ENCODE measurements at regions not wholly inside any gene's neighbourhood (a gene's known extent, or its start where the extent isn't known, plus 50 kb on each side); places are given as distances from the start of the nearest gene placed in this dataset.

- ChIA-PET CTCF (no interaction called here), POLR2A (no interaction called here)
- Mint-ChIP-seq H3K27ac (no peak overlapping the region), H3K4me1 (ENCODE audit: low read depth) (no peaks in the 10 kb centered on the region), H3K9me3 (no peaks in the 10 kb centered on the region), H3K36me3 (ENCODE audit: low read depth) (no peaks in the 10 kb centered on the region), H3K4me3 (no peak overlapping the region), H3K27me3 (no peaks in the 10 kb centered on the region)
- no peak for TF ChIP-seq CTCF (IDR thresholded peaks at IDR 0.05)
- intact Hi-C loops (cut with micrococcal nuclease) = no loop called here
- DNase-seq = no peak
- ATAC-seq = no peak
Observed at GRCh38 chr22:34904486-34904885, 161.5 kb upstream of the ISX start.

DNA sequence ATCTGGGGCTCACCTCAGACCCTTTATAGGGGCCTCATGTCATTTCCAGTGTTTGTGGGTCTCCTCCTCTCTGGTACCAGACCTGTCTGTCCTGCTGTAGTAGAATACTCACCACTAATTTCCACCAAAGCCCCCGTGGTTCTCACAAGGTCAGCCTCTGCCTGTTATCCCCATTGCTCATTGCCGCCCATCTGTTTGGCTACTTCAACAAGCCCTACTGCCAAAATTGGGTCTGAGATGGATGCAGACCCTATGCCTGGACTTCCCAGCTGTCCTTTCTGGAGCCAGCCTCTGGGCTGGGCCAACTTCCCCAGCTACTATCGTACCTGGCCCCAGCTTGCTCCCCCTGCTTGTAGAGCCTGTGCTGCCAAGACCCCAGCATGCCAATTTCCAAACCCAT, 152.1 kb upstream of the ISX start:
- Mint-ChIP-seq H3K4me1 (ENCODE audit: low read depth) (no peaks in the 10 kb centered on the region), H3K27ac (no peak overlapping the region), H3K4me3 (no peak overlapping the region), H3K36me3 (ENCODE audit: low read depth) (no peaks in the 10 kb centered on the region), H3K27me3 (peaks cover 4% of the 10 kb centered on the region), H3K9me3 (no peaks in the 10 kb centered on the region)
- no peak for TF ChIP-seq CTCF (IDR thresholded peaks at IDR 0.05)
- intact Hi-C loops (cut with micrococcal nuclease) = no loop called here
- ChIA-PET POLR2A (no interaction called here), CTCF (no interaction called here)
- ATAC-seq = no peak
- DNase-seq = no peak

DNA sequence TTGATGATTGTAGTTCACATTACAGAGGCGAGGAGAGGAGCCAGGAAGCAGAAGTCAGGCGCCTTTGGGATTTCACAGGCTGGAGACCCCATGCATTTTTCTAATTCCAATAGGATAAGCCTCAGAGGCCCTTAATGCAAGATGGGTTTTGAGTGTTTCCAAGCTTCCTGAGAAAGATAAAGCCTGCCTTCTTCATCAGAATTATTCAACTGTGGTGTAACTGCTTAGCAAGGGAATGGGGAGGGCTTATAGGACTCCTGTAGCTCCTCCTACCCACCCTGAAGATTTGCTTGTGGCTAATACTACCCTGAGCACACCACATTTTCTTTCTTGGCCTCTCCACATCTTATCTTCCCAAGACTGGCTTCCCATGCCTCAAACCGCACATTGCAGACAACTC, 151.1 kb upstream of the ISX start:
- intact Hi-C loops (cut with micrococcal nuclease) = no loop called here
- Mint-ChIP-seq H3K4me3 (no peak overlapping the region), H3K27ac (no peak overlapping the region), H3K9me3 (no peaks in the 10 kb centered on the region), H3K4me1 (ENCODE audit: low read depth) (no peaks in the 10 kb centered on the region), H3K36me3 (ENCODE audit: low read depth) (no peaks in the 10 kb centered on the region), H3K27me3 (peaks cover 4% of the 10 kb centered on the region)
- TF ChIP-seq CTCF (IDR thresholded peaks at IDR 0.05) = no peak
- ChIA-PET POLR2A (interaction anchor here (0.8 kb wide), 1 partner anchor 758 kb away, joined by 3 read pairs; no protein-coding TSS in a partner anchor), CTCF (no interaction called here)
- no peak for DNase-seq
- ATAC-seq = no peak

DNA sequence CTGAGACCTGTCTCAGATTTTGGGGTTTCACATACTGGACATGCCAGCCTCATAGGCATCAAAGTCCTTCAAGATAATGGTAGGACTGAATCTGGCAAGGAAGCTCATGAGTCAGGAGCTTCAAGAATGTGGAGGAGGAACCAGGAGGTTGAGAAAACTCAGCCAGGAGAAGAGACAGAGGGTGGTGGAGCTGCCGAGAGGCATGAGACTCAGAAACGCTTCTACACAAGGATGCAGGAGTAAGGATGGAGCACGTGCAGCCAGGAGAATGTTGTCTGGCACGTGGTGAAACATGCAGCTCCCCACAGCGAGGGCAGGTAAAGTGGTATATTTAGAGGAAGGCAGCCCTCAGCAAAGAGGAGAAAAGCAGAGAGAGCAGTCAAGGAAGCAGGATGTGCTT, 148.7 kb upstream of the ISX start:
- intact Hi-C loops (cut with micrococcal nuclease) = no loop called here
- DNase-seq = no peak
- Mint-ChIP-seq H3K36me3 (ENCODE audit: low read depth) (no peaks in the 10 kb centered on the region), H3K4me3 (no peak overlapping the region), H3K9me3 (peaks cover 2% of the 10 kb centered on the region), H3K27ac (no peak overlapping the region), H3K27me3 (peaks cover 4% of the 10 kb centered on the region), H3K4me1 (ENCODE audit: low read depth) (no peaks in the 10 kb centered on the region)
- no peak for ATAC-seq
- no peak for TF ChIP-seq CTCF (IDR thresholded peaks at IDR 0.05)
- ChIA-PET POLR2A (interaction anchor here (0.8 to 1.0 kb wide), 2 partner anchors 19 to 21 kb away, joined by 3 to 4 read pairs; no protein-coding TSS in a partner anchor), CTCF (no interaction called here)

- DNase-seq = no peak
- intact Hi-C loops (cut with micrococcal nuclease) = no loop called here
- Mint-ChIP-seq H3K4me1 (ENCODE audit: low read depth) (no peaks in the 10 kb centered on the region), H3K27me3 (peaks cover 4% of the 10 kb centered on the region), H3K36me3 (ENCODE audit: low read depth) (no peaks in the 10 kb centered on the region), H3K27ac (no peak overlapping the region), H3K9me3 (no peaks in the 10 kb centered on the region), H3K4me3 (no peak overlapping the region)
- ChIA-PET CTCF (no interaction called here), POLR2A (no interaction called here)
- no peak for ATAC-seq
- no peak for TF ChIP-seq CTCF (IDR thresholded peaks at IDR 0.05)
Observed at GRCh38 chr22:34931026-34931425, 134.9 kb upstream of the ISX start.
